Mesenchymal stem cell (in vitro differentiated cells and primary cell): ENCODE measurements at regions not wholly inside any gene's neighbourhood (a gene's known extent, or its start where the extent isn't known, plus 50 kb on each side); places are given as distances from the start of the nearest gene placed in this dataset.

Experiments
- DNase-seq: peaks from one replicate; pipeline ENCODE4 v3.0.0-alpha.2; 2013
- H2AFZ ChIP-seq: one replicate; pipeline ENCODE4 v1.6.1; 2013; ENCODE audit warnings: low read depth, mild to moderate bottlenecking, control low read depth, inconsistent platforms, low read length, moderate library complexity
- H2AK5ac ChIP-seq: 2 replicates; pipeline ENCODE4 v1.6.1; 2013; ENCODE audit warnings: low read length, moderate library complexity, mild to moderate bottlenecking, inconsistent platforms; ENCODE audit not compliant: severe bottlenecking
- H2BK120ac ChIP-seq: one replicate; pipeline ENCODE4 v1.6.1; 2013; ENCODE audit warnings: low read depth, mild to moderate bottlenecking, inconsistent platforms, low read length, moderate library complexity
- H2BK12ac ChIP-seq, 2 experiments: one replicate each; pipeline ENCODE4 v1.6.1; 2013; ENCODE audit warnings: inconsistent platforms in 2 of 2, low read length in 2 of 2, mild to moderate bottlenecking in 2 of 2, moderate library complexity in 2 of 2, control low read depth in 1 of 2
- H2BK15ac ChIP-seq: one replicate; pipeline ENCODE4 v1.6.1; 2013; ENCODE audit warnings: mild to moderate bottlenecking, low read depth, inconsistent platforms; ENCODE audit not compliant: poor library complexity, severe bottlenecking
- H2BK5ac ChIP-seq: 2 replicates; pipeline ENCODE4 v1.6.1; 2013; ENCODE audit warnings: low read depth, mild to moderate bottlenecking, low read length, control low read depth, inconsistent platforms; ENCODE audit not compliant: poor library complexity, severe bottlenecking
- H3K14ac ChIP-seq, 2 experiments: one replicate each; pipeline ENCODE4 v1.6.1; 2013; ENCODE audit warnings: inconsistent platforms in 2 of 2, low read length in 2 of 2, control low read depth in 1 of 2, mild to moderate bottlenecking in 1 of 2, moderate library complexity in 1 of 2
- H3K18ac ChIP-seq, 2 experiments: one replicate each; pipeline ENCODE4 v1.6.1; 2013; ENCODE audit warnings: inconsistent platforms in 2 of 2, low read length in 2 of 2, control low read depth in 1 of 2, low read depth in 1 of 2, mild to moderate bottlenecking in 1 of 2
- H3K23ac ChIP-seq, 2 experiments: one replicate each; pipeline ENCODE4 v1.6.1; 2013; ENCODE audit warnings: inconsistent platforms in 2 of 2, low read length in 2 of 2, mild to moderate bottlenecking in 2 of 2, moderate library complexity in 2 of 2, control low read depth in 1 of 2
- H3K27ac ChIP-seq: 2 replicates; pipeline ENCODE4 v1.5.1; 2013; ENCODE audit warnings: mild to moderate bottlenecking, moderate library complexity, low read length, control low read depth, inconsistent platforms; ENCODE audit not compliant: poor library complexity, severe bottlenecking
- H3K27me3 ChIP-seq, 2 experiments: 2 replicates each; pipeline versions ENCODE4 v1.6.1 to v1.7.0; 2013; ENCODE audit warnings: low read length in 2 of 2, mild to moderate bottlenecking in 2 of 2, moderate library complexity in 2 of 2, control low read depth in 1 of 2, inconsistent platforms in 1 of 2; ENCODE audit not compliant: control insufficient read depth in 1 of 2, insufficient read depth in 1 of 2
- H3K36me3 ChIP-seq, 2 experiments: 2 replicates each; pipeline versions ENCODE4 v1.6.1 to v1.7.0; 2013; ENCODE audit warnings: low read length in 2 of 2, control low read depth in 1 of 2, inconsistent platforms in 1 of 2, low read depth in 1 of 2, mild to moderate bottlenecking in 1 of 2; ENCODE audit not compliant: insufficient read depth in 2 of 2, control insufficient read depth in 1 of 2
- H3K4ac ChIP-seq, 2 experiments: one replicate each; pipeline ENCODE4 v1.6.1; 2013; ENCODE audit warnings: inconsistent platforms in 2 of 2, low read length in 2 of 2, mild to moderate bottlenecking in 2 of 2, moderate library complexity in 2 of 2, control low read depth in 1 of 2, low read depth in 1 of 2
- H3K4me1 ChIP-seq: 2 replicates; pipeline ENCODE4 v1.6.1; 2013; ENCODE audit warnings: low read depth, low read length, control low read depth; ENCODE audit not compliant: control insufficient read depth, insufficient read depth
- H3K4me2 ChIP-seq: 2 replicates; pipeline ENCODE4 v1.6.1; 2013; ENCODE audit warnings: low read length, mild to moderate bottlenecking, inconsistent platforms; ENCODE audit not compliant: poor library complexity, severe bottlenecking
- H3K4me3 ChIP-seq, 2 experiments: 2 replicates each; pipeline versions ENCODE4 v1.5.1 to v1.7.0; 2013; ENCODE audit warnings: low read length in 2 of 2, mild to moderate bottlenecking in 2 of 2, control low read depth in 1 of 2, low read depth in 1 of 2; ENCODE audit not compliant: insufficient read depth in 1 of 2
- H3K79me1 ChIP-seq: replicated peaks from 2 replicates; pipeline ENCODE4 v1.6.1; 2013; ENCODE audit warnings: mild to moderate bottlenecking, control low read depth, low read length, inconsistent platforms; ENCODE audit not compliant: poor library complexity, severe bottlenecking
- H3K9ac ChIP-seq: 2 replicates; pipeline ENCODE4 v1.7.0; 2013; ENCODE audit warnings: mild to moderate bottlenecking, low read length, moderate library complexity
- H3K9me3 ChIP-seq: 2 replicates; pipeline ENCODE4 v1.7.0; 2013; ENCODE audit warnings: mild to moderate bottlenecking, low read length; ENCODE audit not compliant: control insufficient read depth
- H4K8ac ChIP-seq: one replicate; pipeline ENCODE4 v1.6.1; 2013; ENCODE audit warnings: inconsistent platforms, mild to moderate bottlenecking, low read length, moderate library complexity
- H4K91ac ChIP-seq: one replicate; pipeline ENCODE4 v1.6.1; 2013; ENCODE audit warnings: mild to moderate bottlenecking, low read length, inconsistent platforms
- WGBS: methylation state at CpG from one replicate; pipeline ENCODE4 v1.1.7; 2013; ENCODE audit warnings: mixed read lengths; 5-methylcytosine and 5-hydroxymethylcytosine counted together

DNA sequence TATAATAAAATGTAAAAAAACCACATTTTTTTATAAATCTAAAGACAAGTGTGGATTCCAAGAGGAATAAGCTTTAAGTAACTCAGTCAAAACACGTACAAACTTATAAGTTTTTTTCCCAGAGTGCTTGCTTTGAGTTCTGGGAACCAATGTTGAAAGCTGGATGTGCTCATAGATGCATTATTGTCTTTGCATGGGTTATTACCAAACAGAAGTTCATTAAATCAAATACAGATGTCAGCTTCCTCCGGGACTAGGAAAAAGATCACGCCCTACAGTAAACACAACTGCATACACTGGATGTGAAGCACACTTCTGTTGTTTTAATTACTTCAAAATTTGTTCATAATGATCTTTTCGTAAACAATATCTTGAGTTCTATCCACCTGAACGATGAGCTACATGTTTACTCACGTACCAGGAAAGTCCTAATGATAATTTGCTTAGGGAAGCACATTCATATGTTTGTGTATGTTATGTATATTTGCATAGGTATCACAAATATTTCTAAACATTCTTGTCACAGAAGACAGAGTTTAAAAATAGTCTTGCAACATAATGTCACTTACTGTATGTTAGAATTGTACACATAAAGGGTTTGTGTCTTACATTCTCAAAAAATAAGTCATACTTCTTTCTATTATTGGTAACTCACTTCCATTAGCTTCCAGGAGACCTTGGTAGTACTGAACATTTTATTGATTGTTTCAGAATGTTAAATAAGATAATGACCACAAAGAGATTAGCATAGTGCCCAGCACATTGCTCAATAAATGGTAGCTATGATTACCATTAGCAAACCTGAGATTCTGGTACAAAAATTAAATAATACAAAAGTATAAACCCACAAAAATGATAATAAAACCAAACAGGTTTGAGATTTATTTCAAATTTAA is 427.4 kb downstream of the CETN3 start:
- H3K9me3 ChIP-seq, result no peaks in the 10 kb centered on the region
- H2BK5ac ChIP-seq, result no peak overlapping the region
- H3K4me2 ChIP-seq, result no peak overlapping the region
- WGBS, result 13% methylated on average over 2 of the region's 6 CpGs
- no peak overlapping the region for H3K23ac ChIP-seq
- H3K14ac ChIP-seq, result no peak overlapping the region
- H3K36me3 ChIP-seq, result no peaks in the 10 kb centered on the region
- DNase-seq, result peak; percentile 41
- H3K4ac ChIP-seq, result no peak overlapping the region
- H2BK15ac ChIP-seq, result no peak overlapping the region
- no peak overlapping the region for H4K91ac ChIP-seq
- no peaks in the 10 kb centered on the region for H3K27me3 ChIP-seq
- H3K4me3 ChIP-seq, result peak overlapping the region in 1 of 2 experiments; percentile 15
- H3K9ac ChIP-seq, result no peak overlapping the region
- H3K79me1 ChIP-seq, result no peaks in the 10 kb centered on the region
- no peak overlapping the region for H2BK120ac ChIP-seq
- no peaks in the 10 kb centered on the region for H3K4me1 ChIP-seq
- H2BK12ac ChIP-seq, result no peak overlapping the region
- H2AK5ac ChIP-seq, result no peak overlapping the region
- H3K27ac ChIP-seq, result no peak overlapping the region
- no peak overlapping the region for H4K8ac ChIP-seq
- H3K18ac ChIP-seq, result no peak overlapping the region
- H2AFZ ChIP-seq, result no peak overlapping the region

GRCh38 chr5:89981021-89981420 is 428.5 kb downstream of the CETN3 start:
- Histone ChIP-seq H3K4ac (no peak overlapping the region), H3K14ac (no peak overlapping the region), H3K27me3 (no peaks in the 10 kb centered on the region), H3K18ac (no peak overlapping the region), H3K27ac (no peak overlapping the region), H3K23ac (no peak overlapping the region), H4K8ac (no peak overlapping the region), H3K9ac (no peak overlapping the region), H3K4me2 (no peak overlapping the region), H3K4me1 (no peaks in the 10 kb centered on the region), H3K4me3 (no peak overlapping the region), H3K9me3 (no peaks in the 10 kb centered on the region), H2BK12ac (no peak overlapping the region), H4K91ac (no peak overlapping the region), H2BK5ac (no peak overlapping the region), H3K79me1 (no peaks in the 10 kb centered on the region), H2BK15ac (no peak overlapping the region), H2BK120ac (no peak overlapping the region), H2AK5ac (no peak overlapping the region), H2AFZ (no peak overlapping the region), H3K36me3 (no peaks in the 10 kb centered on the region)
- DNase-seq, result no peak
- 89% methylated on average over 2 of the region's 2 CpGs for WGBS

GRCh38 chr5:89973516-89973915 is 436.0 kb downstream of the CETN3 start:
- H3K18ac ChIP-seq, result no peak overlapping the region
- DNase-seq, result no peak

GRCh38 chr5:89972901-89973300 is 436.7 kb downstream of the CETN3 start:
- H3K36me3 ChIP-seq, result no peaks in the 10 kb centered on the region
- no peak overlapping the region for H2BK12ac ChIP-seq
- no peaks in the 10 kb centered on the region for H3K79me1 ChIP-seq
- H3K18ac ChIP-seq, result no peak overlapping the region
- no peak overlapping the region for H2AK5ac ChIP-seq
- H3K23ac ChIP-seq, result no peak overlapping the region
- 96% methylated on average over 3 of the region's 3 CpGs for WGBS
- no peak overlapping the region for H3K4me3 ChIP-seq
- no peaks in the 10 kb centered on the region for H3K9me3 ChIP-seq
- H4K91ac ChIP-seq, result no peak overlapping the region
- H3K4ac ChIP-seq, result no peak overlapping the region
- H3K4me2 ChIP-seq, result no peak overlapping the region
- H2BK120ac ChIP-seq, result no peak overlapping the region
- no peak overlapping the region for H4K8ac ChIP-seq
- no peaks in the 10 kb centered on the region for H3K4me1 ChIP-seq
- H3K27ac ChIP-seq, result no peak overlapping the region
- no peak overlapping the region for H2AFZ ChIP-seq
- peak; percentile 37 for DNase-seq
- H3K14ac ChIP-seq, result no peak overlapping the region
- H3K9ac ChIP-seq, result no peak overlapping the region
- no peaks in the 10 kb centered on the region for H3K27me3 ChIP-seq
- H2BK5ac ChIP-seq, result no peak overlapping the region
- no peak overlapping the region for H2BK15ac ChIP-seq

More at GRCh38 chr5:89973516-89973915, 436.0 kb downstream of the CETN3 start:
- Histone ChIP-seq H2BK120ac (no peak overlapping the region), H2AFZ (no peak overlapping the region), H3K27ac (no peak overlapping the region), H3K9me3 (no peaks in the 10 kb centered on the region), H3K4ac (no peak overlapping the region), H4K91ac (no peak overlapping the region), H3K4me2 (no peak overlapping the region), H3K36me3 (no peaks in the 10 kb centered on the region), H4K8ac (no peak overlapping the region), H3K4me1 (no peaks in the 10 kb centered on the region), H3K23ac (no peak overlapping the region), H3K14ac (no peak overlapping the region), H2AK5ac (no peak overlapping the region), H3K79me1 (no peaks in the 10 kb centered on the region), H3K4me3 (no peak overlapping the region), H3K9ac (no peak overlapping the region), H2BK12ac (no peak overlapping the region), H3K27me3 (no peaks in the 10 kb centered on the region), H2BK15ac (no peak overlapping the region), H2BK5ac (no peak overlapping the region)
- 100% methylated on average over 1 of the region's 2 CpGs for WGBS
